ENCODE measurements at regions not wholly inside any gene's neighbourhood (a gene's known extent, or its start where the extent isn't known, plus 50 kb on each side); places are given as distances from the start of the nearest gene placed in this dataset.

GRCh38 chr4:163808011-163808410 is 313.5 kb downstream of the TMA16 start:
- TF ChIP-seq REST (IDR thresholded peaks at IDR 0.05; ENCODE audit: borderline replicate concordance) (no peak), POLR2AphosphoS5 (IDR thresholded peaks at IDR 0.05) (peak; percentile 9)
- H3K9me2 ChIP-seq (ENCODE audit: insufficient read depth, low read length), result no peaks in the 10 kb centered on the region
- H3F3A ChIP-seq (ENCODE audit: insufficient read depth, low read length, poor library complexity, severe bottlenecking), result no peaks in the 10 kb centered on the region

GRCh38 chr4:163810755-163811154 is 316.3 kb downstream of the TMA16 start:
- no peak overlapping the region for H3K4me3 ChIP-seq (ENCODE audit: low read length)
- H3K9me2 ChIP-seq (ENCODE audit: insufficient read depth, low read length), result no peaks in the 10 kb centered on the region
- H3K27ac ChIP-seq (ENCODE audit: low read length), result no peak overlapping the region
- H3K9me3 ChIP-seq (ENCODE audit: low read length), result no peaks in the 10 kb centered on the region
- H4K20me1 ChIP-seq (ENCODE audit: insufficient read depth), result no peaks in the 10 kb centered on the region
- H3K9ac ChIP-seq (ENCODE audit: low read length), result no peak overlapping the region
- TF ChIP-seq REST (IDR thresholded peaks at IDR 0.05; ENCODE audit: borderline replicate concordance), result no peak
- H3K79me2 ChIP-seq (replicated peaks; ENCODE audit: insufficient read depth, low read length), result no peaks in the 10 kb centered on the region
- H3F3A ChIP-seq (ENCODE audit: insufficient read depth, low read length, poor library complexity, severe bottlenecking), result no peaks in the 10 kb centered on the region
- no peaks in the 10 kb centered on the region for H3K36me3 ChIP-seq (ENCODE audit: insufficient read depth, low read length)
- H3K4me2 ChIP-seq (ENCODE audit: low read length), result no peak overlapping the region
- H2AFZ ChIP-seq (ENCODE audit: low read depth, low read length), result no peak overlapping the region
- H3K27me3 ChIP-seq (ENCODE audit: insufficient read depth, low read depth, low read length), result no peaks in the 10 kb centered on the region

More at GRCh38 chr4:163808011-163808410, 313.5 kb downstream of the TMA16 start:
- no peaks in the 10 kb centered on the region for H3K9me3 ChIP-seq (ENCODE audit: low read length)
- no peaks in the 10 kb centered on the region for H4K20me1 ChIP-seq (ENCODE audit: insufficient read depth)
- no peak overlapping the region for H2AFZ ChIP-seq (ENCODE audit: low read depth, low read length)
- H3K79me2 ChIP-seq (replicated peaks; ENCODE audit: insufficient read depth, low read length), result no peaks in the 10 kb centered on the region
- no peak overlapping the region for H3K27ac ChIP-seq (ENCODE audit: low read length)
- no peaks in the 10 kb centered on the region for H3K27me3 ChIP-seq (ENCODE audit: insufficient read depth, low read depth, low read length)
- no peak overlapping the region for H3K4me2 ChIP-seq (ENCODE audit: low read length)
- no peaks in the 10 kb centered on the region for H3K36me3 ChIP-seq (ENCODE audit: insufficient read depth, low read length)
- H3K4me3 ChIP-seq (ENCODE audit: low read length), result no peak overlapping the region
- H3K9ac ChIP-seq (ENCODE audit: low read length), result no peak overlapping the region

- H3K27me3 ChIP-seq (ENCODE audit: insufficient read depth, low read depth, low read length), result no peaks in the 10 kb centered on the region
- no peak overlapping the region for H3K4me2 ChIP-seq (ENCODE audit: low read length)
Measured at GRCh38 chr4:163815776-163816175, 321.3 kb downstream of the TMA16 start.

More at GRCh38 chr4:163815776-163816175, 321.3 kb downstream of the TMA16 start:
- H3K9ac ChIP-seq (ENCODE audit: low read length), result no peak overlapping the region
- no peaks in the 10 kb centered on the region for H3F3A ChIP-seq (ENCODE audit: insufficient read depth, low read length, poor library complexity, severe bottlenecking)
- no peaks in the 10 kb centered on the region for H4K20me1 ChIP-seq (ENCODE audit: insufficient read depth)
- no peak for TF ChIP-seq EZH2 (IDR thresholded peaks at IDR 0.05; ENCODE audit: borderline replicate concordance, insufficient read depth, low read length, poor library complexity, severe bottlenecking)
- no peak for TF ChIP-seq REST (IDR thresholded peaks at IDR 0.05; ENCODE audit: borderline replicate concordance)
- TF ChIP-seq SMC3 (conservative IDR thresholded peaks at IDR 0.05; ENCODE audit: poor library complexity), result no peak
- no peak for TF ChIP-seq TAF1 (IDR thresholded peaks at IDR 0.05; ENCODE audit: low read depth)
- TF ChIP-seq CTCF (IDR thresholded peaks at IDR 0.05; ENCODE audit: poor library complexity, severe bottlenecking), result no peak
- no peak for TF ChIP-seq MXI1 (conservative IDR thresholded peaks at IDR 0.05; ENCODE audit: poor library complexity, severe bottlenecking)
- no peak for TF ChIP-seq RAD21 (conservative IDR thresholded peaks at IDR 0.05)
- TF ChIP-seq EP300 (conservative IDR thresholded peaks at IDR 0.05; ENCODE audit: poor library complexity, severe bottlenecking), result no peak
- TF ChIP-seq POLR2AphosphoS5 (IDR thresholded peaks at IDR 0.05), result no peak
- no peaks in the 10 kb centered on the region for H3K79me2 ChIP-seq (replicated peaks; ENCODE audit: insufficient read depth, low read length)
- no peaks in the 10 kb centered on the region for H3K9me2 ChIP-seq (ENCODE audit: insufficient read depth, low read length)
- H3K4me3 ChIP-seq (ENCODE audit: low read length), result no peak overlapping the region
- no peak overlapping the region for H3K27ac ChIP-seq (ENCODE audit: low read length)
- no peaks in the 10 kb centered on the region for H3K36me3 ChIP-seq (ENCODE audit: insufficient read depth, low read length)
- no peaks in the 10 kb centered on the region for H3K9me3 ChIP-seq (ENCODE audit: low read length)
- H2AFZ ChIP-seq (ENCODE audit: low read depth, low read length), result no peak overlapping the region
